Neural progenitor cell (in vitro differentiated cells): ENCODE measurements at regions not wholly inside any gene's neighbourhood (a gene's known extent, or its start where the extent isn't known, plus 50 kb on each side); places are given as distances from the start of the nearest gene placed in this dataset.

ENCODE experiments used
- DNase-seq: peaks from one replicate; pipeline ENCODE4 v3.0.0-alpha.2; 2016; ENCODE audit warnings: low spot score
- H2AFZ ChIP-seq: fragments of 200-600 bp; sonication (generic); replicated peaks from 2 replicates; pipeline ENCODE4 v1.6.1; 2016; ENCODE audit warnings: antibody characterized with exemption
- H3F3A ChIP-seq: fragments of 200-600 bp; sonication (generic); 2 replicates; pipeline ENCODE4 v1.6.1; 2016; ENCODE audit warnings: antibody characterized with exemption, low read depth
- H3K27ac ChIP-seq: fragments of 200-600 bp; sonication (generic); 2 replicates; pipeline ENCODE4 v1.5.1; 2016; ENCODE audit warnings: mild to moderate bottlenecking
- H3K27me3 ChIP-seq: fragments of 200-600 bp; sonication (generic); 2 replicates; pipeline ENCODE4 v1.6.1; 2016; ENCODE audit warnings: mild to moderate bottlenecking, moderate library complexity
- H3K36me3 ChIP-seq: fragments of 200-600 bp; sonication (generic); 2 replicates; pipeline ENCODE4 v1.5.1; 2016
- H3K4me1 ChIP-seq: fragments of 200-600 bp; sonication (generic); 2 replicates; pipeline ENCODE4 v1.6.1; 2016; ENCODE audit warnings: mixed run types
- H3K4me2 ChIP-seq: fragments of 200-600 bp; sonication (generic); 2 replicates; pipeline ENCODE4 v1.6.1; 2016
- H3K4me3 ChIP-seq: fragments of 200-600 bp; sonication (generic); 2 replicates; pipeline ENCODE4 v1.5.1; 2016
- H3K79me2 ChIP-seq: fragments of 200-600 bp; sonication (generic); 2 replicates; pipeline ENCODE4 v1.6.1; 2016; ENCODE audit warnings: low read depth
- H3K9ac ChIP-seq: fragments of 200-600 bp; sonication (generic); 2 replicates; pipeline ENCODE4 v1.6.1; 2016
- H3K9me3 ChIP-seq: fragments of 200-600 bp; sonication (generic); 2 replicates; pipeline ENCODE4 v1.5.1; 2016; ENCODE audit warnings: low read depth
- H4K20me1 ChIP-seq: fragments of 200-600 bp; sonication (generic); 2 replicates; pipeline ENCODE4 v1.6.1; 2016; ENCODE audit warnings: low read depth
- H3K27ac Mint-ChIP-seq: 3 replicates; pipeline ENCODE4 v1.8.0; 2021; ENCODE audit warnings: mixed read lengths
- H3K27me3 Mint-ChIP-seq: 2 replicates; pipeline ENCODE4 v1.8.0; 2022; ENCODE audit warnings: low read depth, mild to moderate bottlenecking, inconsistent platforms, moderate library complexity, mixed read lengths; ENCODE audit not compliant: insufficient read depth
- H3K36me3 Mint-ChIP-seq: 3 replicates; pipeline ENCODE4 v1.8.0; 2021; ENCODE audit warnings: mixed read lengths
- H3K4me1 Mint-ChIP-seq: 3 replicates; pipeline ENCODE4 v1.8.0; 2021; ENCODE audit warnings: mixed read lengths
- H3K4me3 Mint-ChIP-seq: 3 replicates; pipeline ENCODE4 v1.8.0; 2021; ENCODE audit warnings: mild to moderate bottlenecking, moderate library complexity, mixed read lengths
- H3K9me3 Mint-ChIP-seq: 3 replicates; pipeline ENCODE4 v1.8.0; 2020; ENCODE audit warnings: mixed read lengths
- CTCF ChIP-seq: fragments of 200-600 bp; sonication (generic); IDR thresholded peaks from 2 replicates; pipeline ENCODE4 v1.5.1; 2017; ENCODE audit warnings: antibody characterized with exemption, mild to moderate bottlenecking
- EZH2 ChIP-seq: fragments of 200-600 bp; sonication (generic); IDR thresholded peaks from 2 replicates; pipeline ENCODE4 v1.6.1; 2017; ENCODE audit warnings: antibody characterized with exemption, mild to moderate bottlenecking, moderate library complexity
- EZH2phosphoT487 ChIP-seq: fragments of 200-600 bp; sonication (generic); IDR thresholded peaks from 2 replicates; pipeline ENCODE4 v1.6.1; 2017; ENCODE audit warnings: antibody characterized with exemption

GRCh38 chr14:53744857-53745256, 211.8 kb downstream of the BMP4 start:
- no peaks in the 10 kb centered on the region for H3K79me2 ChIP-seq
- Mint-ChIP-seq H3K4me1 (peaks cover 4% of the 10 kb centered on the region), H3K4me3 (no peak overlapping the region), H3K36me3 (no peaks in the 10 kb centered on the region), H3K9me3 (no peaks in the 10 kb centered on the region), H3K27ac (no peak overlapping the region), H3K27me3 (no peaks in the 10 kb centered on the region)
- no peak overlapping the region for H3K4me3 ChIP-seq
- no peak overlapping the region for H3K27ac ChIP-seq
- H2AFZ ChIP-seq: no peak overlapping the region
- no peak overlapping the region for H3K4me2 ChIP-seq
- H3K9me3 ChIP-seq: no peaks in the 10 kb centered on the region
- H3K36me3 ChIP-seq: no peaks in the 10 kb centered on the region
- H3K9ac ChIP-seq: no peak overlapping the region
- peaks cover 29% of the 10 kb centered on the region for H3K4me1 ChIP-seq
- no peaks in the 10 kb centered on the region for H4K20me1 ChIP-seq
- TF ChIP-seq EZH2 (no peak), EZH2phosphoT487 (no peak), CTCF (no peak)
- H3F3A ChIP-seq: peaks cover 29% of the 10 kb centered on the region
- DNase-seq: no peak
- peaks cover 3% of the 10 kb centered on the region for H3K27me3 ChIP-seq

- peaks cover 29% of the 10 kb centered on the region for H3K4me1 ChIP-seq
- H3K4me2 ChIP-seq: no peak overlapping the region
- H3K79me2 ChIP-seq: no peaks in the 10 kb centered on the region
- no peaks in the 10 kb centered on the region for H4K20me1 ChIP-seq
- Mint-ChIP-seq H3K4me3 (no peak overlapping the region), H3K27ac (no peak overlapping the region), H3K27me3 (no peaks in the 10 kb centered on the region), H3K9me3 (no peaks in the 10 kb centered on the region), H3K4me1 (peaks cover 4% of the 10 kb centered on the region), H3K36me3 (no peaks in the 10 kb centered on the region)
- TF ChIP-seq EZH2phosphoT487 (no peak), EZH2 (no peak), CTCF (no peak)
- H2AFZ ChIP-seq: no peak overlapping the region
- no peak overlapping the region for H3K9ac ChIP-seq
- DNase-seq: no peak
- peaks cover 3% of the 10 kb centered on the region for H3K27me3 ChIP-seq
- no peaks in the 10 kb centered on the region for H3K36me3 ChIP-seq
- H3K9me3 ChIP-seq: no peaks in the 10 kb centered on the region
- H3F3A ChIP-seq: peaks cover 29% of the 10 kb centered on the region
- H3K4me3 ChIP-seq: no peak overlapping the region
- H3K27ac ChIP-seq: no peak overlapping the region
These were observed 213.3 kb downstream of the BMP4 start for GRCh38 chr14:53743371-53743770.

- Histone ChIP-seq H3K4me3 (no peak overlapping the region), H3K4me2 (peak overlapping the region; percentile 61), H3F3A (peaks cover 29% of the 10 kb centered on the region), H3K9me3 (no peaks in the 10 kb centered on the region), H3K4me1 (peaks cover 29% of the 10 kb centered on the region), H3K27ac (peak overlapping the region; percentile 86), H4K20me1 (no peaks in the 10 kb centered on the region), H3K9ac (no peak overlapping the region), H3K79me2 (no peaks in the 10 kb centered on the region), H3K36me3 (no peaks in the 10 kb centered on the region), H3K27me3 (peaks cover 3% of the 10 kb centered on the region), H2AFZ (no peak overlapping the region)
- TF ChIP-seq CTCF (no peak), EZH2phosphoT487 (peak; percentile 54), EZH2 (no peak)
- Mint-ChIP-seq H3K9me3 (no peaks in the 10 kb centered on the region), H3K27ac (no peak overlapping the region), H3K27me3 (no peaks in the 10 kb centered on the region), H3K36me3 (no peaks in the 10 kb centered on the region), H3K4me3 (no peak overlapping the region), H3K4me1 (peaks cover 4% of the 10 kb centered on the region)
- DNase-seq: peak; percentile 59
These were observed 214.4 kb downstream of the BMP4 start for GRCh38 chr14:53742233-53742620.
